Upper lobe of left lung (tissue), 4 donors: ENCODE measurements at regions not wholly inside any gene's neighbourhood (a gene's known extent, or its start where the extent isn't known, plus 50 kb on each side); places are given as distances from the start of the nearest gene placed in this dataset.

Experiments used
- CTCF ChIP-seq, 6 experiments: fragments of 450-650 bp in 4 of 6; fragments of 200-600 bp in 2 of 6; sonication (generic) in 2 of 6; IDR thresholded peaks; one replicate each; pipeline ENCODE4 v1.5.1; 2016 to 2019; ENCODE audit warnings: antibody characterized with exemption in 6 of 6
- EP300 ChIP-seq, 4 donors: sonication (generic); formaldehyde crosslinking; IDR thresholded peaks; one replicate each; pipeline ENCODE4 v1.5.1; 2017; ENCODE audit warnings: antibody characterized with exemption in 4 of 4, control low read depth in 2 of 4
- POLR2A ChIP-seq, 4 donors: fragments of 450-650 bp; IDR thresholded peaks; one replicate each; pipeline ENCODE4 v1.5.1; 2016 to 2017; ENCODE audit warnings: antibody characterized with exemption in 4 of 4, mild to moderate bottlenecking in 2 of 4
- POLR2AphosphoS5 ChIP-seq, 2 donors: sonication (generic); formaldehyde crosslinking; IDR thresholded peaks; one replicate each; pipeline ENCODE4 v1.5.1; 2017; ENCODE audit warnings: antibody characterized with exemption in 2 of 2

- TF ChIP-seq POLR2A (IDR thresholded peaks at IDR 0.05) = no peak
- TF ChIP-seq POLR2AphosphoS5 (IDR thresholded peaks at IDR 0.05) = no peak
- TF ChIP-seq CTCF (IDR thresholded peaks at IDR 0.05) = no peak
- TF ChIP-seq EP300 (IDR thresholded peaks at IDR 0.05) = no peak
Measured at GRCh38 chr4:56085275-56085674, 136.5 kb downstream of the CEP135 start.
